T-helper 2 cell treated with Interferon-gamma antibody and Interleukin-4, amounts not matched to agents 5 μg/mL and 100 μg/mL, for 36 hours (primary cell): ENCODE measurements at regions not wholly inside any gene's neighbourhood (a gene's known extent, or its start where the extent isn't known, plus 50 kb on each side); places are given as distances from the start of the nearest gene placed in this dataset.

Source experiments
- DNase-seq: peaks from one replicate; pipeline ENCODE4 v3.0.0; 2021; ENCODE audit warnings: low spot score
- H3K27ac Mint-ChIP-seq: one replicate; pipeline ENCODE4 v1.8.0; 2021; ENCODE audit warnings: mild to moderate bottlenecking, mixed read lengths
- H3K27me3 Mint-ChIP-seq: one replicate; pipeline ENCODE4 v1.8.0; 2021; ENCODE audit warnings: low read depth, mixed read lengths
- H3K36me3 Mint-ChIP-seq: one replicate; pipeline ENCODE4 v1.8.0; 2021; ENCODE audit warnings: low read depth, mixed read lengths
- H3K4me1 Mint-ChIP-seq: one replicate; pipeline ENCODE4 v1.8.0; 2021; ENCODE audit warnings: low read depth, mixed read lengths
- H3K4me3 Mint-ChIP-seq: one replicate; pipeline ENCODE4 v1.8.0; 2022; ENCODE audit warnings: mild to moderate bottlenecking, moderate library complexity, mixed read lengths
- H3K9me3 Mint-ChIP-seq: one replicate; pipeline ENCODE4 v1.8.0; 2021; ENCODE audit warnings: mixed read lengths

- Mint-ChIP-seq H3K4me1 (no peaks in the 10 kb centered on the region), H3K4me3 (no peak overlapping the region), H3K27me3 (peaks cover 4% of the 10 kb centered on the region), H3K9me3 (no peaks in the 10 kb centered on the region), H3K36me3 (no peaks in the 10 kb centered on the region), H3K27ac (no peak overlapping the region)
- no peak for DNase-seq
Observed at GRCh38 chr11:131305005-131305404, 65.4 kb upstream of the NTM start.

GRCh38 chr11:131307506-131307905 lies 62.9 kb upstream of the NTM start:
- Mint-ChIP-seq H3K9me3 (no peaks in the 10 kb centered on the region), H3K27me3 (no peaks in the 10 kb centered on the region), H3K27ac (no peak overlapping the region), H3K4me3 (no peak overlapping the region), H3K4me1 (no peaks in the 10 kb centered on the region), H3K36me3 (no peaks in the 10 kb centered on the region)
- no peak for DNase-seq

GRCh38 chr11:131309776-131310175 lies 60.6 kb upstream of the NTM start:
- Mint-ChIP-seq H3K36me3 (no peaks in the 10 kb centered on the region), H3K4me3 (no peak overlapping the region), H3K27ac (no peak overlapping the region), H3K27me3 (no peaks in the 10 kb centered on the region), H3K9me3 (no peaks in the 10 kb centered on the region), H3K4me1 (no peaks in the 10 kb centered on the region)
- no peak for DNase-seq

GRCh38 chr11:131311776-131312514 lies 58.5 kb upstream of the NTM start:
- Mint-ChIP-seq H3K4me3 (no peak overlapping the region), H3K27ac (no peak overlapping the region), H3K9me3 (no peaks in the 10 kb centered on the region), H3K36me3 (no peaks in the 10 kb centered on the region), H3K27me3 (no peaks in the 10 kb centered on the region), H3K4me1 (no peaks in the 10 kb centered on the region)
- no peak for DNase-seq
